ENCODE measurements at regions not wholly inside any gene's neighbourhood (a gene's known extent, or its start where the extent isn't known, plus 50 kb on each side); places are given as distances from the start of the nearest gene placed in this dataset.
A peak's percentile ranks its signal among the peaks of the same experiment; 100 is the strongest.

DNA sequence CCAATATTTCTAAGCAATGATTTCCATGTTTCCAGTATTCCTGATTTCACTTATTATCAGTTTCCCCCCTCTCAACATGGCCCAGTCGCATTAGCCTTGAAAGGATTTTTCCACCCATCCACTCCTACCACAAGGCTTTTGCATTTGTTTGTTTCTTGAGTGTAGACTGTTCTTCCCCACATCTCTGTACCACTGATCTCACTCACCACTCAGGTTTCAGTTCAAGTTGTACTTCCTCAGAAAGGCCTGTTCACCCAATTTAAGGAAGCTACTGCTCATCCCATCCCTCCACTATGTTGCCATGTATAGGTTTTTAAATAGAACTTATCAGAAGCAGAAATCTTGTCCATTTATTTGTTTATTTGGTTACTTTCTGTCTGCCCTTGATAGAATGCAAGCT, 472.3 kb downstream of the FAM181B start:
- no peak for DNase-seq
- TF ChIP-seq POLR2A (IDR thresholded peaks at IDR 0.05; ENCODE audit: low read length) (no peak), GATA1 (IDR thresholded peaks at IDR 0.05; ENCODE audit: low read depth, low read length) (no peak)

DNA sequence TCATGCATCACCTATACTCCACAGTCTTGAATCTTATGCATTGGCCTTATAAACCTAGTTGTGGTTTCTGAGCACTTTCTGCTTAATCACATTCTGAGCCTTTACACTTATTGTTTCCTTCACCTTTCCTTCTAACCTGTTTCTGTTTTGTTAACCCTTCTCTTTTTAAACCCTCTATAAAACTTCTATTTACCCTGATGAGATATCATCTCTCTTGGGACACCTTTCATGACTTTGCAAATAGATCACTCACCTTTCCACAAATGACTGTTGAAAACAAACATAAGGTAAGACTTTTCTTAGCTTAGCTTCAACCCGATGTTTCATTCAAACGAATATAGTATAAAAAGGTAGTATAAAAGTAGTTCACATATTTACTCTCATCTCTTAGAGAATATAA, 483.6 kb downstream of the FAM181B start:
- no peak for TF ChIP-seq POLR2A (IDR thresholded peaks at IDR 0.05; ENCODE audit: low read length)
- no peak for TF ChIP-seq GATA1 (IDR thresholded peaks at IDR 0.05; ENCODE audit: low read depth, low read length)
- no peak for DNase-seq

DNA sequence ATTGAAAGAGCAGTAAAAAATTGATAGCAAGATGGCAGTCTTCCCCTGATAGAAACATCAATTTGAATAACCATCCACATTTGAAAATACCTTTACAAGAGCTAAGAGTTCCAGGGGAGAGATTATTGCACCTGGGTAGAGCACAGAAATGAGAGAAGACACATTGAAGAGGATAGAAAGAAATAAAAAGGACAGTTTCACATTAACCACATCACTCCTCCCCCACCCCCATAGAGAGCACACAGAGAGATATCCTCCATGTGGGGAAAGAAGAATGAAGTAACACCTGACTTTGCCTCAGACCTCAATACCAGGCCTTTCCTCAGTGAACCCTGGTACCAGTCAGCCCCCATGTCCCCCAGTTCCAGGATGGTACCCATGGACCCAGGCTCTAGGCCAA, 486.7 kb downstream of the FAM181B start:
- no peak for TF ChIP-seq POLR2A (IDR thresholded peaks at IDR 0.05; ENCODE audit: low read length)
- no peak for TF ChIP-seq GATA1 (IDR thresholded peaks at IDR 0.05; ENCODE audit: low read depth, low read length)
- DNase-seq, result no peak

DNA sequence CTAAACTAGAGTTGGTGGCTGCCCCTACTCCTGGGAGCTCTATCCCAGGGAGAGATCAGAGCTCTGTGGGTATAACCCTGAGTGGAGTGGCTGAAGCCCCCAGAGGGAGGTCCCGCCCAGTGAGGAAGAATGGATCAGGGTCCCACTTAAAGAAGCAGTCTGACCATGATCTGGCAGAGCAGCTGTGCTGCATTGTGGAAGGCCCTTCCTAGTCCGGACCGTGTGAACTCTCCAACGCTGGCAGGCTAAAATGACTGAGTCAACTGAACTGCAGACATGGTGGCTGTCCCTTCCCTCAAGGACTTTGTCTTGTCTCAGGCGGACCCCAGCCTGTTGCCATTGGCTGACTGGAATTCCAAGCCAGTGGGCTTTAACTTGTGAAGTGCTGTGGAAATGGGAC, 494.2 kb downstream of the FAM181B start:
- TF ChIP-seq POLR2A (IDR thresholded peaks at IDR 0.05; ENCODE audit: low read length), result no peak
- no peak for TF ChIP-seq GATA1 (IDR thresholded peaks at IDR 0.05; ENCODE audit: low read depth, low read length)
- DNase-seq, result no peak

DNA sequence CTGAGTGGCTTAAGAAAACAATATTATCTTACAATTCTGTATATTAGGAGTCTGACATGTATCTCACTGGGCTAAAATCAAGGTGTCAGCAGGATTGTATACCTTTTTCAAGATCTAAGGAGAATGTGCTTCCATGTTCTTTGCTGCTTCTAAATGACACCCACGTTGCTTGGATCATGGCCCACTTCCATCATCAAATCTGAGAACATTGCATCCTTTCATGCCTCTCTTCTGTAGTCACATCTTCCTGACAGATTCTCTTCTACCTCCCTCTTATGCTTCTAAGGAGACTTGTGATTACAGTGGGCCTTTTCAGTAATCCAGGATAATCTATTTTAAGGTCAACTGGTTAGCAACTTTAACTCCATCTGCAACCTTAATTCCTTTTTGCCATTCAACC, 499.4 kb downstream of the FAM181B start:
- TF ChIP-seq GATA1 (IDR thresholded peaks at IDR 0.05; ENCODE audit: low read depth, low read length) (no peak), POLR2A (IDR thresholded peaks at IDR 0.05; ENCODE audit: low read length) (no peak)
- DNase-seq, result no peak

DNA sequence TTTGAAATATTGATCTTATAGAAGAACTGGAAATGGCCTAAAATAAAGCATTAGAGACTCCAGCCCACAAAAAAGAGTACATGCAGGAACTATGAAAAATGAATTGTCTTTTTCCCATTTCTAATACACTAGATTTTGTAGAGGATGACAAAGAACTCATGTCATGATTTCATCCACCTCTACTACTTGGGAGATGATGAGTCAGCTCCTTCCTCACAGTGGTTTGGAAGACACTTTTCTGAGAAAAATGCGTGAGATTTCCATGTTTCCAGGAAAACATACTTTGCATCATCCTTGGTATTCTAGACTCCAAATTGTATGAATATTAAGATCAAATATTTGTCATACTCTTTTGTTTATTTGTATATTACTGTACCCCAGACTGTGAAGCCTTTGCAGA, 500.5 kb downstream of the FAM181B start:
- TF ChIP-seq POLR2A (IDR thresholded peaks at IDR 0.05; ENCODE audit: low read length) (no peak), GATA1 (IDR thresholded peaks at IDR 0.05; ENCODE audit: low read depth, low read length) (no peak)
- DNase-seq, result no peak

DNA sequence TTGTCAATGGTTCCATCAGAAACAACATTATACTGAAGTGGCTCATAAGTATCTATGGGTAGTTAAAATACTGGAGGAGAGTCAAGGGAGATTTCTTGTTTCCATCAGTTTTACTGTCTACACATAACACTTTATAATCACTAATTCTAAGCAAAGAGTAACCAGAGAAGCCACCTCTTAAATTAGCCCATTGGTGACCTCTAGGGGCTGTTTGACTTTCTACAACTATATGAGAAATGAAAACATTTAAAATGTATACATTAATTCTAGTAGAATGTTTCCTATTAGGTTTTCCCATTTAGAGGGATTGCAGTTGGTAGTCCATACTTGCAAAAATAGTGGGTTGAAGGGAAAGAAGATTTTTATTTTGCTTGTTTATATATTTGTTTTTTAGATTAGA, 504.3 kb downstream of the FAM181B start:
- TF ChIP-seq POLR2A (IDR thresholded peaks at IDR 0.05; ENCODE audit: low read length) (no peak), GATA1 (IDR thresholded peaks at IDR 0.05; ENCODE audit: low read depth, low read length) (no peak)
- DNase-seq, result peak; percentile 0 to 17

DNA sequence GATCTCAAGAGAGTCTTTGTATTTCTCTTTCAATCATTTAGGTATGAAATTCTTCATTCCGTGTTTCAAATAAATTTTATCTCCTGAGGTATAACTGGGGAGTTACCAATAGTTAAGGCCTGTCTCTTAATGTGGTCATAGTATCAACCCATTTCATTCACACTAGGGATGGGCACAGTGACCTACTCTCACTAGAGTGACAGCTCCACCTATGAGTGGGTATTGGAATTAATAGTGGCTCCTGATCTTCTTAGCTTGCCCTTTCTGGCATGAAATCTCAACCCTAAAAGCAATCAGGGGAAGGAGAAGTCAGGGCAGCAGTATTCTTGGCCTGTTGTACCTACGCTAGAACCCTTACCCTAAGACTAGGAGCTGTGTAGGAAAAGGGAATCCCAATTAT, 507.7 kb downstream of the FAM181B start:
- TF ChIP-seq GATA1 (IDR thresholded peaks at IDR 0.05; ENCODE audit: low read depth, low read length), result no peak
- no peak for TF ChIP-seq POLR2A (IDR thresholded peaks at IDR 0.05; ENCODE audit: low read length)
- DNase-seq, result no peak

DNA sequence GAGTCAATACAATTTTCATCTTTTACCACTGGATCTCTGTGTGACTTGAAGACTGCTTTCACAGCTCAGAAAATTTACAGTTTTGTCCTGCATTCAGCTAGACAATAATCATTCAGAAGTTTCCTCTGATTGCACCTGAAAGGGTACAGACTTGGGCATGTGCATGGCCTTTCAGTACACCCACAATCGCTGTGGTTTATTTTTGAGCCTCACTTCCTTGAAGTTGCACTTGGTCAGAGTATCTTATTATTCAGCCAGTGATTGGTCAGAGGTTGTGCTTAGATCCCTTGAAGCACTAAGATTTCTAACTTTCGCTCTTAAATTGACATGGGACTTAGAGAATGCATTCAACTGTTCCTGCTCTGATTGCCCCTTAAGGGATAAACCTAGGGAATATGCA, 508.2 kb downstream of the FAM181B start:
- TF ChIP-seq GATA1 (IDR thresholded peaks at IDR 0.05; ENCODE audit: low read depth, low read length) (no peak), POLR2A (IDR thresholded peaks at IDR 0.05; ENCODE audit: low read length) (no peak)

DNA sequence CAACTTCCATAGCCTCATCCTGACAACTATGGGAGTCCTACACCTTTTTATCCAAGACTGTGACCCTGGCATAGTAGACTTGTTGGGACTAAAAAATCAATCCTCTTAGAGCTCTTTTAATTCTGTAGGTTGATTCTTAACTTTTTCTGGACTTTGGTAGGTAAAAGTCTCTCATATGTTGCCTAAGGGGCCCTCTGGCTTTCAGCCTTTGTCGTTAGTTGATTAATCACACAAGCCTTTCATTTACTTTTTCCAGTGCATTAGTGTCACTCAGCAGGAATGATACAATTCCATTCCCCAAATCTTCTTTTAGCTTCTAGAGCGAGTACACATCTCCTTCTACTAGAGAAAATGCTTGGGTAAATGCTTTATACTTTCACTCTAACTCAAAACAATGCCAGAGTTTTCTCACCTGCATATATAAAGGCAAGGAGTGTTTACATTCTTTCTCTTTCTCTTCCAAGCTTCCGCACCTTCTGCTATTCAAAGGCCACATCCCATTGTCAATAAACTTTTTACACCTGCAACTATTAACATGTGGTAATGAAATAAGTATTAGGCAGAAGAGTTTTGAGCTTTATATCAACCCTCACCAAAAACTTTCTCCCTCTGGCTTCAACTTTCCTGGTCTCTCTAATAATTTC, 516.6 kb downstream of the FAM181B start:
- no peak for DNase-seq
- no peak for TF ChIP-seq GATA1 (IDR thresholded peaks at IDR 0.05; ENCODE audit: low read depth, low read length)
- TF ChIP-seq POLR2A (IDR thresholded peaks at IDR 0.05; ENCODE audit: low read length), result no peak

More for the DNA sequence above, 508.2 kb downstream of the FAM181B start:
- DNase-seq, result no peak

DNA sequence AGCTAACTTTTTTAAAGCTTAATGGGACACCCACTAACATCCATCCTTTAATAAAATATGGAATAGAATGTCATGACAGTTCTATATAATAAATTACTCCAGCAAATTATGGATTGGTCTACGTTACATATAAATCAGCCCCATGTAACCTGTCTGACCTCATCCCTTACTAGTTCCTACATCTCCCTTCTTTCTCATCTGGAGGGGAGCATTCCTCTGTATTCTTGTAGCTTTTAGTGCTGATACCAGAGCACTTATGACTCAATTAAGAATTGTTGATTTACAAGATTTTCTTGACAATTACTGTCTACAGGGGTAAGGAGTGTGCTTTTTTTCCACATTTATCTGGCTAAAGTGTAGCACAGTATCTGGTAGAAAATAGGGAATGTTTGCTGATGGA, 523.7 kb downstream of the FAM181B start:
- DNase-seq, result no peak

DNA sequence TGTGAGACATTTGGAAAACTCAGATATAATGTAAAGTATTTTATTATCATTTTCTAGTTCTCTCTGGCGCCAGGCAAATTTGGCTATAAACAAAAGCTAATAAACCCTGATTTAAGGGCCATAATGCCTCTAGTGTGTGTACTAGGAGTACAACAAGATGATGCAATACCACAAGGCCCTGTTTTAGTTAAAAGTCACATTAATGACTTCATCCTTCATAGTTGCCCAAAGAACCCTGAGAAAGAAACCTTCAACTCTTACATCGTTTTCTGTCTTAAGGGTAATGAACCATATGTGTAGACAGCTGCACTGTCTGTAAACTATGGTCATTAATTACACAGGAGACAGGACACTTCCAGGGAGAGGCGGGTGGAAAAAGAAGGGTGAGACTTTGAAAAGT, 538.4 kb downstream of the FAM181B start:
- DNase-seq, result no peak
- no peak for TF ChIP-seq POLR2A (IDR thresholded peaks at IDR 0.05; ENCODE audit: low read length)
- no peak for TF ChIP-seq GATA1 (IDR thresholded peaks at IDR 0.05; ENCODE audit: low read depth, low read length)

More for the DNA sequence above, 523.7 kb downstream of the FAM181B start:
- TF ChIP-seq POLR2A (IDR thresholded peaks at IDR 0.05; ENCODE audit: low read length), result no peak
- TF ChIP-seq GATA1 (IDR thresholded peaks at IDR 0.05; ENCODE audit: low read depth, low read length), result no peak

DNA sequence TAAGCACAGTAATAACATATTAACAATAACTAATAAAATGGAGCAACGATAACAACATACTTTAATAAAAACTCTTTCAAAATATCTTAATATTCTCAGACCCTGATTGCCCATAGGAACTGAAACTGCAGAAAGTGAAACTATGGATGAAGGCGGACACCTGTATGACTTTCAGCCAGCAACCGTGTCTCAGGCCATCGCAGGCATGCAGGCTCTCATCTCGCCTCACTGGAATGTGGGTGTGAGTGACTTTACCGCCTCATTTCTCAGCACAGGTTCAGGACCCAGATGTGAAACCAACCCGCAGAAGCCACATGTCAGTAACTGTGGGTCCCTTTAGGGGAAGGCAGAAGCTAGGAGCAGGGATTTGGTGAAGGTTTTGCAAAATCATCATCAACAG, 539.1 kb downstream of the FAM181B start:
- no peak for TF ChIP-seq GATA1 (IDR thresholded peaks at IDR 0.05; ENCODE audit: low read depth, low read length)
- TF ChIP-seq POLR2A (IDR thresholded peaks at IDR 0.05; ENCODE audit: low read length), result no peak
- no peak for DNase-seq

DNA sequence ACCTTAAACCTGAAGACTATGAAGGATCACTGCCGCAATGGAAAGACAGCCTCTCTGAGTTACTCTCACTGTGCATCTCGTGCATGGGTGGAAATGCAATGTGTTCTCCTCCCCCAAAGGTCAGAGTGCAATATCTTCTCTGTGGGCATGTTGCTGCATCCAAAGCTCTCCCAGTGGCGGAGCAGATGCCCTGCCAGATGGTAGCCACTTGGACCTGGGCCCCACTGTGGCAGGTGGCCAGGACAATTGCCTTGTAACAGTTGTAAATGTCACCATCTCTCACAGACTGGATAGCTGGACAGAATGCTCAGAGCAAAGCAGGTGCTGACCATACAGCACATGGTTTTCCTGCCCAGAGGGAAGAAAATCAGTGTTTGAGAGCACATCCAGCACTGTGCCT, 542.0 kb downstream of the FAM181B start:
- no peak for DNase-seq
- TF ChIP-seq GATA1 (IDR thresholded peaks at IDR 0.05; ENCODE audit: low read depth, low read length) (no peak), POLR2A (IDR thresholded peaks at IDR 0.05; ENCODE audit: low read length) (no peak)

DNA sequence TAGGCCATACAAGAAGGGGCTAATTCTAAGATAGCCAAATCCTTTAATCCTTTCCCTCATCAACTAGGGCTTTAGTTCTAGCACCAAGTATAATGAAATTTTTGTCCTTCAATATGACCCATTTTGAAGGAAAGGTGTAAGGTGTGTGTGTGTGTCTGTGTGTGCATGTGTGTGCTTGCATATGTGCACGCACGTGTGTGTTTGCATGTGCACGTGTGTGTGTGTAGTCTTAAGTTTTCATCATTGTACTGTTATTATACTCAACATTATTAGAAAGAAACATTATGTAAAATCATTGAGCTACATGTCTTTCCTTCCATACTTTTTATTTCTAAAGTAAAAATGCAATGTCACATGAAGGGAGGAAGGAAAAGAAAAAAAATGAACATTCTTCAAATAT, 547.7 kb downstream of the FAM181B start:
- DNase-seq, result no peak
- TF ChIP-seq POLR2A (IDR thresholded peaks at IDR 0.05; ENCODE audit: low read length) (no peak), GATA1 (IDR thresholded peaks at IDR 0.05; ENCODE audit: low read depth, low read length) (no peak)

DNA sequence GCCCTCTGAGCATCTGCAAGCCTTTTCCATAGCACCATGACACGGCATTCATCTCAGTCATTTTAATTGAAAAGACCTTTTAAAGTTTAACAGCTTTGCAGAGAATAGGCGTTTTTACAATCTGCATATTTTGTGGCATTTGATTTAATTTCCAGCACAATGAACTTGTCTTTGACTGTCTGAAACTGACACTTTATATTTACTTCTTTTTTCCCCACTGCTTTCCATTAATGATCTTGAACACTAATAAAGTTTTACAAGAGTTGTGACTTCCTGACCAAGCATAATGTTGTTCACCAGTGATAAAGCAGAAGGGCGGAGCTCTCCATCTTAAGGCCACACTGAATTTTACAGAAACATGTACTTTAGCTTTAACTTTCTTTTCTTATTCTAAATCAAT, 548.7 kb downstream of the FAM181B start:
- DNase-seq, result no peak
- no peak for TF ChIP-seq GATA1 (IDR thresholded peaks at IDR 0.05; ENCODE audit: low read depth, low read length)
- no peak for TF ChIP-seq POLR2A (IDR thresholded peaks at IDR 0.05; ENCODE audit: low read length)
